ENCODE measurements at regions not wholly inside any gene's neighbourhood (a gene's known extent, or its start where the extent isn't known, plus 50 kb on each side); places are given as distances from the start of the nearest gene placed in this dataset.

DNA sequence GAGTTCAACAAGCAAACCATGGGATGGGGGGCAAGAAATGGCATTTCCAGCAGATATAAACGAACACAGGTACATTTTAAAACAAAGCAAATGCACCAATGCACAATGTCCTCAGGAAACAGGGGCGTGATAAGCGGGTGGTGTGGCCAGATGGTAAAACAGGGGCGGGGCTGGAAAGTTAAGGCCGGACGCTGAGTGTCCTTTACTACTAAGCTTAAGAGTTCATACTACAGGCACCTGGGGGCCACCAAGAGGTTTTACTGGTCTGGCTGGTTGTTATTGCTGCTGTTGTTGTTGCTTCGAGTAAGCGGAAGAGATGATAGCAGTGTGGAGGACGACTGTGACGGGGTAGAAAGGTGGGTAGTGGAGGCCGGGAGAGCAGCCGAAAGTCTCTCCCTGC is 99.8 kb downstream of the ATPSCKMT start (continued):
- TF ChIP-seq, protein P1, sequence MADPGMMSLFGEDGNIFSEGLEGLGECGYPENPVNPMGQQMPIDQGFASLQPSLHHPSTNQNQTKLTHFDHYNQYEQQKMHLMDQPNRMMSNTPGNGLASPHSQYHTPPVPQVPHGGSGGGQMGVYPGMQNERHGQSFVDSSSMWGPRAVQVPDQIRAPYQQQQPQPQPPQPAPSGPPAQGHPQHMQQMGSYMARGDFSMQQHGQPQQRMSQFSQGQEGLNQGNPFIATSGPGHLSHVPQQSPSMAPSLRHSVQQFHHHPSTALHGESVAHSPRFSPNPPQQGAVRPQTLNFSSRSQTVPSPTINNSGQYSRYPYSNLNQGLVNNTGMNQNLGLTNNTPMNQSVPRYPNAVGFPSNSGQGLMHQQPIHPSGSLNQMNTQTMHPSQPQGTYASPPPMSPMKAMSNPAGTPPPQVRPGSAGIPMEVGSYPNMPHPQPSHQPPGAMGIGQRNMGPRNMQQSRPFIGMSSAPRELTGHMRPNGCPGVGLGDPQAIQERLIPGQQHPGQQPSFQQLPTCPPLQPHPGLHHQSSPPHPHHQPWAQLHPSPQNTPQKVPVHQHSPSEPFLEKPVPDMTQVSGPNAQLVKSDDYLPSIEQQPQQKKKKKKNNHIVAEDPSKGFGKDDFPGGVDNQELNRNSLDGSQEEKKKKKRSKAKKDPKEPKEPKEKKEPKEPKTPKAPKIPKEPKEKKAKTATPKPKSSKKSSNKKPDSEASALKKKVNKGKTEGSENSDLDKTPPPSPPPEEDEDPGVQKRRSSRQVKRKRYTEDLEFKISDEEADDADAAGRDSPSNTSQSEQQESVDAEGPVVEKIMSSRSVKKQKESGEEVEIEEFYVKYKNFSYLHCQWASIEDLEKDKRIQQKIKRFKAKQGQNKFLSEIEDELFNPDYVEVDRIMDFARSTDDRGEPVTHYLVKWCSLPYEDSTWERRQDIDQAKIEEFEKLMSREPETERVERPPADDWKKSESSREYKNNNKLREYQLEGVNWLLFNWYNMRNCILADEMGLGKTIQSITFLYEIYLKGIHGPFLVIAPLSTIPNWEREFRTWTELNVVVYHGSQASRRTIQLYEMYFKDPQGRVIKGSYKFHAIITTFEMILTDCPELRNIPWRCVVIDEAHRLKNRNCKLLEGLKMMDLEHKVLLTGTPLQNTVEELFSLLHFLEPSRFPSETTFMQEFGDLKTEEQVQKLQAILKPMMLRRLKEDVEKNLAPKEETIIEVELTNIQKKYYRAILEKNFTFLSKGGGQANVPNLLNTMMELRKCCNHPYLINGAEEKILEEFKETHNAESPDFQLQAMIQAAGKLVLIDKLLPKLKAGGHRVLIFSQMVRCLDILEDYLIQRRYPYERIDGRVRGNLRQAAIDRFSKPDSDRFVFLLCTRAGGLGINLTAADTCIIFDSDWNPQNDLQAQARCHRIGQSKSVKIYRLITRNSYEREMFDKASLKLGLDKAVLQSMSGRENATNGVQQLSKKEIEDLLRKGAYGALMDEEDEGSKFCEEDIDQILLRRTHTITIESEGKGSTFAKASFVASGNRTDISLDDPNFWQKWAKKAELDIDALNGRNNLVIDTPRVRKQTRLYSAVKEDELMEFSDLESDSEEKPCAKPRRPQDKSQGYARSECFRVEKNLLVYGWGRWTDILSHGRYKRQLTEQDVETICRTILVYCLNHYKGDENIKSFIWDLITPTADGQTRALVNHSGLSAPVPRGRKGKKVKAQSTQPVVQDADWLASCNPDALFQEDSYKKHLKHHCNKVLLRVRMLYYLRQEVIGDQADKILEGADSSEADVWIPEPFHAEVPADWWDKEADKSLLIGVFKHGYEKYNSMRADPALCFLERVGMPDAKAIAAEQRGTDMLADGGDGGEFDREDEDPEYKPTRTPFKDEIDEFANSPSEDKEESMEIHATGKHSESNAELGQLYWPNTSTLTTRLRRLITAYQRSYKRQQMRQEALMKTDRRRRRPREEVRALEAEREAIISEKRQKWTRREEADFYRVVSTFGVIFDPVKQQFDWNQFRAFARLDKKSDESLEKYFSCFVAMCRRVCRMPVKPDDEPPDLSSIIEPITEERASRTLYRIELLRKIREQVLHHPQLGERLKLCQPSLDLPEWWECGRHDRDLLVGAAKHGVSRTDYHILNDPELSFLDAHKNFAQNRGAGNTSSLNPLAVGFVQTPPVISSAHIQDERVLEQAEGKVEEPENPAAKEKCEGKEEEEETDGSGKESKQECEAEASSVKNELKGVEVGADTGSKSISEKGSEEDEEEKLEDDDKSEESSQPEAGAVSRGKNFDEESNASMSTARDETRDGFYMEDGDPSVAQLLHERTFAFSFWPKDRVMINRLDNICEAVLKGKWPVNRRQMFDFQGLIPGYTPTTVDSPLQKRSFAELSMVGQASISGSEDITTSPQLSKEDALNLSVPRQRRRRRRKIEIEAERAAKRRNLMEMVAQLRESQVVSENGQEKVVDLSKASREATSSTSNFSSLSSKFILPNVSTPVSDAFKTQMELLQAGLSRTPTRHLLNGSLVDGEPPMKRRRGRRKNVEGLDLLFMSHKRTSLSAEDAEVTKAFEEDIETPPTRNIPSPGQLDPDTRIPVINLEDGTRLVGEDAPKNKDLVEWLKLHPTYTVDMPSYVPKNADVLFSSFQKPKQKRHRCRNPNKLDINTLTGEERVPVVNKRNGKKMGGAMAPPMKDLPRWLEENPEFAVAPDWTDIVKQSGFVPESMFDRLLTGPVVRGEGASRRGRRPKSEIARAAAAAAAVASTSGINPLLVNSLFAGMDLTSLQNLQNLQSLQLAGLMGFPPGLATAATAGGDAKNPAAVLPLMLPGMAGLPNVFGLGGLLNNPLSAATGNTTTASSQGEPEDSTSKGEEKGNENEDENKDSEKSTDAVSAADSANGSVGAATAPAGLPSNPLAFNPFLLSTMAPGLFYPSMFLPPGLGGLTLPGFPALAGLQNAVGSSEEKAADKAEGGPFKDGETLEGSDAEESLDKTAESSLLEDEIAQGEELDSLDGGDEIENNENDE (IDR thresholded peaks at IDR 0.05; ENCODE audit: insufficient replicate concordance, low read length) = no peak
- TF ChIP-seq TAF7 (optimal IDR thresholded peaks at IDR 0.05; ENCODE audit: borderline replicate concordance, low read depth, low read length) (no peak), POLR2AphosphoS5 (IDR thresholded peaks at IDR 0.05; ENCODE audit: low read depth, low read length) (no peak), EGR1 (IDR thresholded peaks at IDR 0.05; ENCODE audit: borderline replicate concordance, low read depth, low read length) (no peak), ZNF274 (IDR thresholded peaks at IDR 0.05; ENCODE audit: borderline replicate concordance, extremely low read depth, low read length) (no peak)
